ENCODE measurements at regions not wholly inside any gene's neighbourhood (a gene's known extent, or its start where the extent isn't known, plus 50 kb on each side); places are given as distances from the start of the nearest gene placed in this dataset.
"Not testable (repeated sequence)": the region's sequence is repeated elsewhere in the genome, so short reads cannot be mapped to it uniquely, and the experiment has no call there.

GRCh38 chr2:87428452-87429130 lies 319.3 kb upstream of the PLGLB2 start:
- not testable (repeated sequence) for DNase-seq (ENCODE audit: low read depth in 2 of 2)

- not testable (repeated sequence) for DNase-seq (ENCODE audit: low read depth in 2 of 2)
These were observed 318.5 kb upstream of the PLGLB2 start for GRCh38 chr2:87429206-87429930.

GRCh38 chr2:87429931-87430275 lies 318.0 kb upstream of the PLGLB2 start:
- DNase-seq (ENCODE audit: low read depth in 2 of 2), result not testable (repeated sequence)

GRCh38 chr2:87431051-87431450 lies 316.8 kb upstream of the PLGLB2 start:
- DNase-seq (ENCODE audit: low read depth in 2 of 2), result not testable (repeated sequence)

GRCh38 chr2:87432711-87433453 lies 315.0 kb upstream of the PLGLB2 start:
- DNase-seq (ENCODE audit: low read depth in 2 of 2), result not testable (repeated sequence)

GRCh38 chr2:87436007-87436406 lies 311.9 kb upstream of the PLGLB2 start:
- DNase-seq (ENCODE audit: low read depth in 2 of 2), result not testable (repeated sequence)

GRCh38 chr2:87437701-87438260 lies 310.1 kb upstream of the PLGLB2 start:
- DNase-seq (ENCODE audit: low read depth in 2 of 2), result not testable (repeated sequence)

- not testable (repeated sequence) for DNase-seq (ENCODE audit: low read depth in 2 of 2)
These were observed 309.0 kb upstream of the PLGLB2 start for GRCh38 chr2:87438780-87439454.

GRCh38 chr2:87439617-87440204 lies 308.2 kb upstream of the PLGLB2 start:
- DNase-seq (ENCODE audit: low read depth in 2 of 2), result not testable (repeated sequence)

GRCh38 chr2:87440650-87441049 lies 307.2 kb upstream of the PLGLB2 start:
- not testable (repeated sequence) for DNase-seq (ENCODE audit: low read depth in 2 of 2)

- not testable (repeated sequence) for DNase-seq (ENCODE audit: low read depth in 2 of 2)
These were observed 306.5 kb upstream of the PLGLB2 start for GRCh38 chr2:87441375-87441774.

GRCh38 chr2:87442983-87443577 lies 304.8 kb upstream of the PLGLB2 start:
- not testable (repeated sequence) for DNase-seq (ENCODE audit: low read depth in 2 of 2)

- DNase-seq (ENCODE audit: low read depth in 2 of 2), result not testable (repeated sequence)
These were observed 302.9 kb upstream of the PLGLB2 start for GRCh38 chr2:87444951-87445350.

GRCh38 chr2:87445613-87446312 lies 302.1 kb upstream of the PLGLB2 start:
- not testable (repeated sequence) for DNase-seq (ENCODE audit: low read depth in 2 of 2)

GRCh38 chr2:87446313-87446696 lies 301.6 kb upstream of the PLGLB2 start:
- DNase-seq (ENCODE audit: low read depth in 2 of 2), result not testable (repeated sequence)

- not testable (repeated sequence) for DNase-seq (ENCODE audit: low read depth in 2 of 2)
These were observed 298.4 kb upstream of the PLGLB2 start for GRCh38 chr2:87449462-87449980.

GRCh38 chr2:87452193-87452592 lies 295.7 kb upstream of the PLGLB2 start:
- not testable (repeated sequence) for DNase-seq (ENCODE audit: low read depth in 2 of 2)

GRCh38 chr2:87452861-87453260 lies 295.0 kb upstream of the PLGLB2 start:
- DNase-seq (ENCODE audit: low read depth in 2 of 2), result peak; percentile 39 to 68

- DNase-seq (ENCODE audit: low read depth in 2 of 2), result peak in 1 of 2 donors; percentile 31
These were observed 293.9 kb upstream of the PLGLB2 start for GRCh38 chr2:87453965-87454364.

GRCh38 chr2:87454421-87454820 lies 293.5 kb upstream of the PLGLB2 start:
- DNase-seq (ENCODE audit: low read depth in 2 of 2), result peak in 1 of 2 donors; percentile 30

Data from lung microvascular endothelial cell (primary cell).